ENCODE measurements at regions not wholly inside any gene's neighbourhood (a gene's known extent, or its start where the extent isn't known, plus 50 kb on each side); places are given as distances from the start of the nearest gene placed in this dataset.

DNA sequence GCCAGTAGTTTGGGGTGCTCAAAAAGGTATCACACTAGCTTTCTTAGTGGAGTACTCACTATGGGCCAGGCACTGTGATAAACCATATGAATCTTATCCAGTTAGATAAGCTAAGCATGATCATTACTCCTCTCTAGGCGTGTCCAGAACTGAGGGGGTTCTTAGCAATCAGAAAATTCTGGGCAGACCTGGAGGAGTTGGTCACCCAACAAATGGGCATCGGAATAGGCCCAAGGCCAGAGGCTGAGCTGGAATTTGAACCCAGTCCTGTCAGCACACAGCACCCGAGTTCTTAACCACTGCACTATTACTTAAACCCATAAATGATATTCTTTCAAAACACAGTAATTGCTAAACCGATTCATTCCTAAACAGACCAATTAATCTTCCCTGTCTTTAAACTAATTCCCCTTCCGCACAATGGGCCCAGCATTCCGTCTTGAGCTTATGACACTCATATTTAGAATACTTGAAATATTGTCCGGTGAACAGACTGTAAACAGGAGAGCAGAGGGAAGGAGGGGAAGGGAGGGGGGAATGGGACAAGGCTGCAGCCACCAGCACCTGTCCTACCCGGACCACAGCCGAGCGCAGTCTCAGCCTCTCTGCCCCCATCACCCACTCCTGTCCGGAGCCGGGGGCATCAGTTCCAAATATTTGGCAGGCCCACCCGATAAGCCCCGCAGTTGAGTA, 113.0 kb upstream of the GADD45A start:
- Mint-ChIP-seq H3K4me3 (no peak overlapping the region), H3K27me3 (ENCODE audit: insufficient read depth) (no peaks in the 10 kb centered on the region; the same call in 1 of the 2 replicates), H3K36me3 (ENCODE audit: low read depth) (peaks cover 14% of the 10 kb centered on the region), H3K4me1 (ENCODE audit: low read depth) (peaks cover 80% of the 10 kb centered on the region), H3K27ac (0 out of 2 replicates have a peak overlapping the region, but pooled peaks have one; percentile 90), H3K9me3 (no peaks in the 10 kb centered on the region)
- TF ChIP-seq, protein P1, sequence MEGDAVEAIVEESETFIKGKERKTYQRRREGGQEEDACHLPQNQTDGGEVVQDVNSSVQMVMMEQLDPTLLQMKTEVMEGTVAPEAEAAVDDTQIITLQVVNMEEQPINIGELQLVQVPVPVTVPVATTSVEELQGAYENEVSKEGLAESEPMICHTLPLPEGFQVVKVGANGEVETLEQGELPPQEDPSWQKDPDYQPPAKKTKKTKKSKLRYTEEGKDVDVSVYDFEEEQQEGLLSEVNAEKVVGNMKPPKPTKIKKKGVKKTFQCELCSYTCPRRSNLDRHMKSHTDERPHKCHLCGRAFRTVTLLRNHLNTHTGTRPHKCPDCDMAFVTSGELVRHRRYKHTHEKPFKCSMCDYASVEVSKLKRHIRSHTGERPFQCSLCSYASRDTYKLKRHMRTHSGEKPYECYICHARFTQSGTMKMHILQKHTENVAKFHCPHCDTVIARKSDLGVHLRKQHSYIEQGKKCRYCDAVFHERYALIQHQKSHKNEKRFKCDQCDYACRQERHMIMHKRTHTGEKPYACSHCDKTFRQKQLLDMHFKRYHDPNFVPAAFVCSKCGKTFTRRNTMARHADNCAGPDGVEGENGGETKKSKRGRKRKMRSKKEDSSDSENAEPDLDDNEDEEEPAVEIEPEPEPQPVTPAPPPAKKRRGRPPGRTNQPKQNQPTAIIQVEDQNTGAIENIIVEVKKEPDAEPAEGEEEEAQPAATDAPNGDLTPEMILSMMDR (IDR thresholded peaks at IDR 0.05), result no peak
- DNase-seq, result no peak

DNA sequence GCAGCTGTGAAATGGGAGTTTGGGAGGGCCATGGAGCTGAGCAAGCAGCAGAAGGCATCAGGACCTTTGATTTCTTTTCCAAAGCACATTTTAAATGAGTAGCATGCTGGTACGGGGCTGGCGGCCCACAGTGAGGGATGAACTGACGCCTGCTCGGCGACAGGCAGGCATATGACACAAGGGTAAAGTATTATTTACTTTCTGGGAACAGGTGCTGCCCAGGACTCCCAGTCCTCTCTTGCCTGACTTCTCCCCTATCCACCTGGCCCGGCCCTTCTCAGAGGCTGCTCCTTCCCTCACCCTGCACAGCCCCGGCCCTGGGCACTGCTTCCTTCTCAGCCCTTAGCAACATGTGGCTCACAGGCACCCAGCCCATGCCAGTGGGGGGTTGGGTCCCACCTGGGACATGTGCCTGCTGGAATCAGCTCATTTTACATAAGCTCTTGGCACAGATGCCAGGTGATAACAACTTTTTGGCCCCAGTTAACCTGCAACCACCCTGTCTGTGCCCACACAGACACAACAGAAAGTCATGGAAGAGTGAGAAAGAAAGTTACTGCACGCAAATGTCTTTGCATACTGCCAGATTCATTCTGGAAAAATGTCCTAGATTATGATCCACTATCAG, 112.3 kb upstream of the GADD45A start:
- no peak overlapping the region; the same call in 1 of the 2 replicates for H3K4me3 Mint-ChIP-seq
- H3K27me3 Mint-ChIP-seq (ENCODE audit: insufficient read depth), result no peaks in the 10 kb centered on the region; the same call in 1 of the 2 replicates
- TF ChIP-seq, protein P1 (IDR thresholded peaks at IDR 0.05), result no peak
- peak; percentile 11 for DNase-seq
- peak overlapping the region; percentile 77 for H3K27ac Mint-ChIP-seq
- H3K36me3 Mint-ChIP-seq (ENCODE audit: low read depth), result peaks cover 14% of the 10 kb centered on the region
- H3K4me1 Mint-ChIP-seq (ENCODE audit: low read depth), result peaks cover 79% of the 10 kb centered on the region
- no peaks in the 10 kb centered on the region for H3K9me3 Mint-ChIP-seq

DNA sequence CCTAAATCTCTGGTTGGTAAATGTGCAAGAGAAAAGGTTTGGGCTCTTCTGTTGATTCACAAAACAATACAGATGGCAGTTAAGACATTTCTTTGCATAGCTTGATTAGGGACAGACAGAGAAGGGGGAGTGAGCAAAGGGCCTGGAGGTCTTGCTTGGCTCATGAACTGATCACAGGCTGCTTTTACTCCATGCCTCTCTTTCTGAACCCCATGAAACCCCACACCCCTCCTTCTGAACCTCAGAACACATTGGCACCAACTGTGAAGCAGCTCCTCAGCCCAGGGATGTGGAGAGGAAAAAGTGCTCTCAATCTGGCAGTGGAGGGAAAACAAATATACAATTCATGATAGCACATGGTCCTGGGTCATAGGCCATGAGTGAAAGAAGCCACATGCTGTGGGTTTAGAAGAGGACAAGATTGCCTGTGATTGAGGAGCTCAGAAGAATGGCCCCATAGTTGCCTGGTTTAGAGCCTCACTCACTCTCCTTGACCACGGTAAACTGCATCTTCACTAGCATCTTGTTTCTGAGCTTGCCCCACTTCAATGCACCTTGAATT, 111.6 kb upstream of the GADD45A start:
- TF ChIP-seq, protein P1 (IDR thresholded peaks at IDR 0.05), result no peak
- Mint-ChIP-seq H3K36me3 (ENCODE audit: low read depth) (peaks cover 14% of the 10 kb centered on the region), H3K27me3 (ENCODE audit: insufficient read depth) (no peaks in the 10 kb centered on the region; the same call in 1 of the 2 replicates), H3K27ac (peak overlapping the region; percentile 77), H3K9me3 (no peaks in the 10 kb centered on the region), H3K4me3 (no peak overlapping the region), H3K4me1 (ENCODE audit: low read depth) (peaks cover 79% of the 10 kb centered on the region)
- DNase-seq, result no peak

DNA sequence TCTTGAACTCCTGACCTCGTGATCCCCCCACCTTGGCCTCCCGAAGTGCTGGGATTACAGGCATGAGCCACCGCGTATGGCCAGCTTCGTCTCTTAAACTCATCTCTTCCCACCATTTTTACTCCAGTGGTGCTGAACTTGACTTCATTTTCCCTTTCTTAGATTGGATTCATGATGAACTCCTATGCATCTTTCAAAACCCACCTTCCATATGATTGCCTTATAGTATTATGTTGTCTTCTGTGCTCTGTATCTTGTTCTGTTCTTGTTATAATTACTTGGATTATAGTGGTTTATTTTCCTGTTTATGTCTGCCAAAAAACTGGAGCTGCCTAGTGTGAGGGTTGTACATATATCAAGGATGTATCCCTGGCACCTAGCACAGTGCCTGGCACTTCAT, 110.8 kb upstream of the GADD45A start:
- Mint-ChIP-seq H3K9me3 (no peaks in the 10 kb centered on the region), H3K36me3 (ENCODE audit: low read depth) (peaks cover 14% of the 10 kb centered on the region), H3K27ac (no peak overlapping the region; the same call in 1 of the 2 replicates), H3K4me3 (no peak overlapping the region), H3K27me3 (ENCODE audit: insufficient read depth) (no peaks in the 10 kb centered on the region; the same call in 1 of the 2 replicates), H3K4me1 (ENCODE audit: low read depth) (peaks cover 79% of the 10 kb centered on the region)
- TF ChIP-seq, protein P1 (IDR thresholded peaks at IDR 0.05), result no peak
- DNase-seq, result no peak

DNA sequence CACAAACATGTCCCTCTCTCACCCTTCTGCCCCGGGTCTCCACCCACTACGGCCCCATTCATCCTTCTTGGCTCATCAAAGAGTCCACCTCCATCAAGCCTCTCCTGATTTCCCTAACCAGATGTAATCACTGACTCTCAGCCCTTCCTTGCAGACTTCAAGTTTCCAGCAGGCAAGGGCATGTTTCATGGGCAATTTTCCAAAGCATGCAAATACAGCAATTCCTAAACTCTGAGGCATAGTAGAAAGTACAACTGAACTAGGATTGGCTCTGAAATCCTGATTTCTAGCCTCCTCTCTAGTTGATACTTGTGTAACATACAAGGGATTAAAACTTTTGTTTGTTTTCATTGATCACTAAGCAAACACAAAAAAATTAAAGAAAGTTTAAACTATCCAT, 109.1 kb upstream of the GADD45A start:
- H3K4me1 Mint-ChIP-seq (ENCODE audit: low read depth), result peaks cover 73% of the 10 kb centered on the region
- no peaks in the 10 kb centered on the region; the same call in 1 of the 2 replicates for H3K27me3 Mint-ChIP-seq (ENCODE audit: insufficient read depth)
- H3K36me3 Mint-ChIP-seq (ENCODE audit: low read depth), result peaks cover 14% of the 10 kb centered on the region
- peak; percentile 76 for DNase-seq
- TF ChIP-seq, protein P1 (IDR thresholded peaks at IDR 0.05), result no peak
- peak overlapping the region; percentile 72 for H3K27ac Mint-ChIP-seq
- H3K4me3 Mint-ChIP-seq, result no peak overlapping the region
- H3K9me3 Mint-ChIP-seq, result no peaks in the 10 kb centered on the region
